ENCODE measurements at regions not wholly inside any gene's neighbourhood (a gene's known extent, or its start where the extent isn't known, plus 50 kb on each side); places are given as distances from the start of the nearest gene placed in this dataset.

- TF ChIP-seq CTCF (IDR thresholded peaks at IDR 0.05; ENCODE audit: low read depth, low read length): no peak
- DNase-seq (ENCODE audit: extremely low read depth, low read depth): no peak
Observed at GRCh38 chr2:160984426-160985077, 175.7 kb upstream of the TANK start.

DNA sequence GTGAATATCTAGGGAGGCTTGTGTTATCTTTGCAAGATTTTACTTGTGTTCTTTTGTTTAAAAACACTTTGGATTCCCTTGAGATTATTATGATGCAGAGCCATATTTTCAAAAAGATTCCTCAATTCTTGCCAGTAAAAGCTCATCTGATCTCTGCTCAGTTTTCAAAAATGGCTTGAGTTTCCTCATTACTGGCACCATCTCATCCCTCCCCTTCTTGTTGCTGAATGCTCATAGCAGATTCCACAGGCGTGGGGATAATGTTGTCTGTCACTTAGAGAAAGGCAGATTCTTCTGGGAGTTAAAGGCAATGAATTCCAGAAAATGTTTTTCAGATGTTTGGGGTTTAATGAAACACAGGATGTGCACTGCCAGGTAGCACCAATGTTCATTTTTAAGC is 170.4 kb upstream of the TANK start:
- TF ChIP-seq CTCF (IDR thresholded peaks at IDR 0.05; ENCODE audit: low read depth, low read length): no peak
- DNase-seq (ENCODE audit: extremely low read depth, low read depth): no peak

DNA sequence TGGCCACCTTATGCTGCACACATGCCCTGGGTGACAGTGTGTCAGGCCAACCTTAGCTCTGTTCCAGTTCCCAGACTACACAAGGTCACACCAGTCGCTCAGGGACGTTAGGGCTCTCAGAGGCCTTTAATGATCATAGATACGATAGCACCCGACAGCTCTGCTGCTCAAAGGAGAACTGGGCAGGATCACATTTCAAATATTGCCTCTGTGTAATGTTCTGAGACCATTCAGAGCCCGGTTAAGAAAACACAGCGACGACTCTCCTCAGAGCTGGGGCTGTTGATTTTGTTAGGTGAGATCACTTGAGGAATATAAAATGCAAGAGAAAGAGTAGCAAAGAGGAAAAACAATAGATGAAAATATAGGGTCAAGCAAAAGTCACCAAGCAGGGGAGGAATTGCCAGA is 166.6 kb upstream of the TANK start:
- no peak for TF ChIP-seq CTCF (IDR thresholded peaks at IDR 0.05; ENCODE audit: low read depth, low read length)
- no peak for DNase-seq (ENCODE audit: extremely low read depth, low read depth)

DNA sequence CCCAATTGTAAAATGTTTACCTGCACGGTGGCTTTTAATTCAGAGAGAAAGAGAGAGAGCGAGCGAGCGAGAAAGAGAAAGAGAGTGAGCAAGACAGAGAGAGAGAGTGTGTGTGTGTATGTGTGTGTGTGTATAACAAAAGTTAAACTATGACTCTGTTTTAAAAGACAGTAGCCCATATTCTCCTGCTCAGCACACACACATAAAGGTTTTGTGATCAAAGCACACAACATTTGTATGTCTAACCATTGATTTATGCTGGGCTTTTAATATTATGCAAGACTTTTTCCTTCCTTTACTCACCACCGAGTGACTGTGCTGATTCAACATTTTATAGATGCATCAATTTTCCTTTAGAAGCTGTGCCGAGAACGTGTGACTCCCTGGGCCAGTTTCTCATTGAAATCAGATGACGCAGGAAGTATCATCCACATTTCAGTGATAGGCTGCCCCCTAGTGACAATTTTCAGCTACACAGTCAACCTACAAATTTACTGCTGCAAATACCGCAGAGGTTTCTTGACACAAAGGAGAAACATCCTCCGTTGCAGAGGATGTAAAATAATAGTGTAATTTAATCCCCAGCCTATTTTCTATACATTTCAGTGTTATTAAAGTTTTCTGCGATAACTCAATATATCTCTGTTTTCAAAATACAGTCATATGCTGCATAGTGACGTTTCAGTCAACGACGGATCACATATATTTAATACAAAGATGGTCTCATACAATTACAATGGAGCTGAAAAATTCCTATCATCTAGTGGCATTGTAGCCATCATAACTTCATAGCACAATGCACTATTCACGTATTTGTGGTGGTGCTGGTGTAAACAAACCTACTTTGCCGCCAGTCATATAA is 165.9 kb upstream of the TANK start:
- peak; percentile 87 for DNase-seq (ENCODE audit: extremely low read depth, low read depth)
- peak; percentile 72 for TF ChIP-seq CTCF (IDR thresholded peaks at IDR 0.05; ENCODE audit: low read depth, low read length)

- no peak for DNase-seq (ENCODE audit: extremely low read depth, low read depth)
- no peak for TF ChIP-seq CTCF (IDR thresholded peaks at IDR 0.05; ENCODE audit: low read depth, low read length)
Observed at GRCh38 chr2:160996584-160996983, 163.6 kb upstream of the TANK start.

DNA sequence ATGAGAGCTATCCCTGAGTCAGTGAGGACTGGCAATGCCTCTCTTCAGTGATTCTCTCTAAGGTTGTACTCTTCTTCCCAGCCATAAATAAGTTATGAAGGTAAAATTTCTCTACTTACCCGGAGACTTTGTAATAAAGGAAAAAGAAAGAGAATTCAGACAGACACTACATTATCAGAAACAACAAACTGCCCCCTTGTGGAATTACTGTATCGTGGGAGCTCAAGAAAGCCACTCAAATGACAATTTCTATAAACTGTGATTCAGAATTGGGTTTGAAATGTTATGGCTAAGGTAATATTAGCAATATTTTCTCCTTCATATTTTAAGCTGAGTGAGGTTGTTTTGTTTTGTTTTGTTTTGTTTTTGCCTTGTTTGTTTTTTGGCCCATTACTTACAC is 155.8 kb upstream of the TANK start:
- peak; percentile 51 for TF ChIP-seq CTCF (IDR thresholded peaks at IDR 0.05; ENCODE audit: low read depth, low read length)
- no peak for DNase-seq (ENCODE audit: extremely low read depth, low read depth)

- TF ChIP-seq CTCF (IDR thresholded peaks at IDR 0.05; ENCODE audit: low read depth, low read length): no peak
- DNase-seq (ENCODE audit: extremely low read depth, low read depth): no peak
Observed at GRCh38 chr2:161005170-161005569, 155.1 kb upstream of the TANK start.
